Esophagus squamous epithelium (tissue), 4 donors: ENCODE measurements at regions not wholly inside any gene's neighbourhood (a gene's known extent, or its start where the extent isn't known, plus 50 kb on each side); places are given as distances from the start of the nearest gene placed in this dataset.

ENCODE experiments used
- CTCF ChIP-seq, 6 experiments: fragments of 450-650 bp in 4 of 6; fragments of 200-600 bp in 2 of 6; sonication (generic) in 2 of 6; IDR thresholded peaks; one replicate each; pipeline ENCODE4 v1.5.1; 2016 to 2019; ENCODE audit warnings: antibody characterized with exemption in 6 of 6, mild to moderate bottlenecking in 4 of 6, moderate library complexity in 4 of 6
- POLR2A ChIP-seq, 4 donors: fragments of 450-650 bp; IDR thresholded peaks; one replicate each; pipeline ENCODE4 v1.6.1; 2017; ENCODE audit warnings: antibody characterized with exemption in 4 of 4, mild to moderate bottlenecking in 4 of 4, moderate library complexity in 3 of 4

GRCh38 chr4:15131551-15131950 is 129.3 kb downstream of the CPEB2 start:
- no peak for TF ChIP-seq CTCF (IDR thresholded peaks at IDR 0.05)
- TF ChIP-seq POLR2A (IDR thresholded peaks at IDR 0.05) = no peak
